ENCODE measurements at regions not wholly inside any gene's neighbourhood (a gene's known extent, or its start where the extent isn't known, plus 50 kb on each side); places are given as distances from the start of the nearest gene placed in this dataset.

DNA sequence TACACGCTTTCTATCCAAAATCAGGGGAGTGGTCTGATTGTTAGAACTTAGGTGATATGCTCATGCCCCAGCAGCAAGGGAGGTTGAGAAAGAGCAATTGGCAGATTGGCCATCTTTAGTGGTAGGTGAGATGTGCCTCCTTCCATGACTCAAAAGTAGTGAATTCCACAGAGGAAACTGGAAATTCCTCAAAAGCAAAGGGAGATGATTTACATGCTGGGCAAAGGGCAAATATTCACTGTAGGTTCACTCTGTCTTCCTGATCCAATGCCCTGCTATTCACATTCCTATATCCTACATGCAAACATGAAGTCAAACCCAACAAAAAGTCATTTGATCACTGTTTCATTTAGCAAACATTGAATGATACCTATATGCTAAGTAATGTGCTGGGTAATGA is 130.1 kb upstream of the ZNF608 start:
- TF ChIP-seq POLR2AphosphoS5 (IDR thresholded peaks at IDR 0.05; ENCODE audit: low read depth, low read length), result no peak
- no peak for TF ChIP-seq POLR2A (IDR thresholded peaks at IDR 0.05; ENCODE audit: low read depth, low read length)
- no peak for TF ChIP-seq TAF1 (IDR thresholded peaks at IDR 0.05; ENCODE audit: borderline replicate concordance, low read depth, low read length)

Measured in GM12892 (cell line).